Endothelial cell of umbilical vein (primary cell): ENCODE measurements at regions not wholly inside any gene's neighbourhood (a gene's known extent, or its start where the extent isn't known, plus 50 kb on each side); places are given as distances from the start of the nearest gene placed in this dataset.

ENCODE experiments used
- EZH2 ChIP-seq: IDR thresholded peaks from 2 replicates; pipeline ENCODE4 v1.6.1; 2012; ENCODE audit warnings: borderline replicate concordance, low read depth, mild to moderate bottlenecking, moderate library complexity, low read length, inconsistent platforms; ENCODE audit not compliant: severe bottlenecking
- JUN ChIP-seq: IDR thresholded peaks from 2 replicates; pipeline ENCODE4 v1.6.1; 2011; ENCODE audit warnings: borderline replicate concordance, low read depth; ENCODE audit not compliant: insufficient read length, insufficient read depth
- MAX ChIP-seq: IDR thresholded peaks from 2 replicates; pipeline ENCODE4 v1.6.1; 2011; ENCODE audit not compliant: insufficient read depth, insufficient read length
- MYC ChIP-seq: IDR thresholded peaks from one replicate; pipeline ENCODE4 v1.6.1; 2011; ENCODE audit warnings: mild to moderate bottlenecking, low read depth, low read length
- POLR2A ChIP-seq: IDR thresholded peaks from 2 replicates; pipeline ENCODE4 v1.6.1; 2012; ENCODE audit warnings: low read depth, mild to moderate bottlenecking, control low read depth, low read length
- POLR2AphosphoS5 ChIP-seq: IDR thresholded peaks from 2 replicates; pipeline ENCODE4 v1.6.1; 2012; ENCODE audit warnings: low read depth, mild to moderate bottlenecking, control low read depth, low read length, moderate library complexity; ENCODE audit not compliant: insufficient read depth
- TF ChIP-seq, protein P1 (sequence below), 2 donors: IDR thresholded peaks; 1 replicate in 1 of 2; 2 replicates in 1 of 2; pipeline ENCODE4 v1.5.1; 2011; ENCODE audit warnings: low read length in 2 of 2, mild to moderate bottlenecking in 2 of 2, moderate library complexity in 2 of 2, control low read depth in 1 of 2, inconsistent platforms in 1 of 2, low read depth in 1 of 2; ENCODE audit not compliant: insufficient read depth in 1 of 2; ENCODE audit errors: extremely low read depth in 1 of 2

DNA sequence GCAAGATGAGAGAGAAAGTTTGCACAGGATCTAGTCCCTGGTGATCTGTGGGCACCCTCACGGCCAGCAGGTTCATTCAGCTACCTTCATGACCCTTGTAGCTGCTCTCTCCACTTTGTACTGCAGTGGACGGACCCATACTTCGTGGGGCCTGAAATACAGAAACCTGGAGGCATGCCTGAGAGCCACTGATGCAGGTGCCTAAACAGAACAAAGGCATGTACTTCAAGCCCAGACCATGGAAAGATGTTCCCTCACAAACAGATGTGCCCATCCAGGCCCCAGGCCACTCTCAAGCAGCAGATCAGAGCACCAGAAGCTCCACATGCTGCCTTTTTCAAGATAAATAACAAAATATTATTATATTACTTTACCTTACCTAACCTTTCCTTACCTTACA, 1629.0 kb downstream of the ARAP2 start:
- TF ChIP-seq, protein P1, sequence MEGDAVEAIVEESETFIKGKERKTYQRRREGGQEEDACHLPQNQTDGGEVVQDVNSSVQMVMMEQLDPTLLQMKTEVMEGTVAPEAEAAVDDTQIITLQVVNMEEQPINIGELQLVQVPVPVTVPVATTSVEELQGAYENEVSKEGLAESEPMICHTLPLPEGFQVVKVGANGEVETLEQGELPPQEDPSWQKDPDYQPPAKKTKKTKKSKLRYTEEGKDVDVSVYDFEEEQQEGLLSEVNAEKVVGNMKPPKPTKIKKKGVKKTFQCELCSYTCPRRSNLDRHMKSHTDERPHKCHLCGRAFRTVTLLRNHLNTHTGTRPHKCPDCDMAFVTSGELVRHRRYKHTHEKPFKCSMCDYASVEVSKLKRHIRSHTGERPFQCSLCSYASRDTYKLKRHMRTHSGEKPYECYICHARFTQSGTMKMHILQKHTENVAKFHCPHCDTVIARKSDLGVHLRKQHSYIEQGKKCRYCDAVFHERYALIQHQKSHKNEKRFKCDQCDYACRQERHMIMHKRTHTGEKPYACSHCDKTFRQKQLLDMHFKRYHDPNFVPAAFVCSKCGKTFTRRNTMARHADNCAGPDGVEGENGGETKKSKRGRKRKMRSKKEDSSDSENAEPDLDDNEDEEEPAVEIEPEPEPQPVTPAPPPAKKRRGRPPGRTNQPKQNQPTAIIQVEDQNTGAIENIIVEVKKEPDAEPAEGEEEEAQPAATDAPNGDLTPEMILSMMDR (IDR thresholded peaks at IDR 0.05; ENCODE audit: extremely low read depth in 1 of 2, insufficient read depth in 1 of 2, low read depth in 1 of 2, low read length in 2 of 2) = no peak
- TF ChIP-seq POLR2AphosphoS5 = no peak
- TF ChIP-seq EZH2 = no peak
- TF ChIP-seq POLR2A = no peak
- no peak for TF ChIP-seq JUN
- no peak for TF ChIP-seq MAX
- no peak for TF ChIP-seq MYC
